Testis (tissue), 2 donors: ENCODE measurements at regions not wholly inside any gene's neighbourhood (a gene's known extent, or its start where the extent isn't known, plus 50 kb on each side); places are given as distances from the start of the nearest gene placed in this dataset.

Experiments
- DNase-seq: peaks from one replicate; pipeline ENCODE4 v3.0.0-alpha.2; 2019
- H3K27ac ChIP-seq, 2 donors: fragments of 200-600 bp; sonication (generic); one replicate each; pipeline ENCODE4 v1.5.1; 2019
- H3K27me3 ChIP-seq: fragments of 200-600 bp; sonication (generic); one replicate; pipeline ENCODE4 v1.5.1; 2019
- H3K36me3 ChIP-seq: fragments of 200-600 bp; sonication (generic); one replicate; pipeline ENCODE4 v1.5.1; 2017; ENCODE audit warnings: low read depth; ENCODE audit errors: missing control alignments
- H3K4me1 ChIP-seq: fragments of 200-600 bp; sonication (generic); one replicate; pipeline ENCODE4 v1.5.1; 2019
- H3K4me3 ChIP-seq, 2 donors: fragments of 200-600 bp; sonication (generic); one replicate each; pipeline ENCODE4 v1.5.1; 2017 to 2019
- H3K9me3 ChIP-seq: fragments of 200-600 bp; sonication (generic); one replicate; pipeline ENCODE4 v1.5.1; 2017
- POLR2A ChIP-seq: fragments of 450-650 bp; IDR thresholded peaks from one replicate; pipeline ENCODE4 v1.6.1; 2017; ENCODE audit warnings: antibody characterized with exemption, mild to moderate bottlenecking, moderate library complexity
- WGBS, 2 donors: methylation state at CpG; one replicate each; pipeline ENCODE4 v1.1.5; 2018; 5-methylcytosine and 5-hydroxymethylcytosine counted together
- intact Hi-C: fragments of 100-400 bp; cut with DNase I; formaldehyde crosslinking; loops from one replicate; pipeline ENCODE4 v1.15.1; 2023; ENCODE audit warnings: low total_unique reads
- TF ChIP-seq, protein P1 (sequence below), 3 experiments: fragments of 450-650 bp in 2 of 3; fragments of 200-600 bp in 1 of 3; sonication (generic) in 1 of 3; IDR thresholded peaks; one replicate each; pipeline ENCODE4 v1.5.1; 2016 to 2019; ENCODE audit warnings: antibody characterized with exemption in 3 of 3, mild to moderate bottlenecking in 2 of 3, moderate library complexity in 1 of 3

DNA sequence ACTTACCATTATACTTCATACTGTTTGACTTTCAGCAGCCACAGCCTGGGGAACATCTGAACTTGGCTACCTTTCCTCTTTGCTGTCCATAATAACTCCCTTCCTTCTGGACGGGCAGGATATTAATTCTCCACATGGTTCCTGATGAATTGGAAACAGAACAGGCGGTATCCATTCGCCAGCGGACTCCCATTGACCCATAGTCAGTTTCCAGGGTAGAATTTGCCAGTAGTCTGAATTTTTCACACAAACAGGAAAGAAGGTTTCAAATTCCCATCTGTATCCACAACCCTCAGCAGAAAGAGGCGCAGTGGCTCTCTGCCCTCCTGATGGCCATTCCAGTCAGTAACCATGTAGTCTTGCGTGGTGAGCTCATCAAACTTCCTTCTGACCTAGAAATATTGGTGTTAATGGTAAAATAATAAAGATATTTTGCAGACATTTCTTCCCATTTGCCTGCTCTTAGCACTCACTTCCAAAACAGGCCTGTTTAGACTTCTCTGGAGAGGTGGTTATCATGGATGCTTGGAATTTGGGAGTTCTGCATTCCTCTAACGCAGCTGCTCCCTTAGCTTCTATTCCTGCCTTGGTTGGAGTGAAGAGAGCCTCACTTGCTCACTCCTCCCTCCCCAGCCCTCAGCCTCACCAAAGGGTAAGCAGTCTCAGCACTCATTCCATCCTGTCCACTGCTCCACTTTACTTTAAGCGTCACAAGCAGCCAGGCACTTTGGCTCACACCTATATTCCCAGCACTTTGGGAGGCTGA is 75.0 kb upstream of the OXGR1 start:
- TF ChIP-seq, protein P1, sequence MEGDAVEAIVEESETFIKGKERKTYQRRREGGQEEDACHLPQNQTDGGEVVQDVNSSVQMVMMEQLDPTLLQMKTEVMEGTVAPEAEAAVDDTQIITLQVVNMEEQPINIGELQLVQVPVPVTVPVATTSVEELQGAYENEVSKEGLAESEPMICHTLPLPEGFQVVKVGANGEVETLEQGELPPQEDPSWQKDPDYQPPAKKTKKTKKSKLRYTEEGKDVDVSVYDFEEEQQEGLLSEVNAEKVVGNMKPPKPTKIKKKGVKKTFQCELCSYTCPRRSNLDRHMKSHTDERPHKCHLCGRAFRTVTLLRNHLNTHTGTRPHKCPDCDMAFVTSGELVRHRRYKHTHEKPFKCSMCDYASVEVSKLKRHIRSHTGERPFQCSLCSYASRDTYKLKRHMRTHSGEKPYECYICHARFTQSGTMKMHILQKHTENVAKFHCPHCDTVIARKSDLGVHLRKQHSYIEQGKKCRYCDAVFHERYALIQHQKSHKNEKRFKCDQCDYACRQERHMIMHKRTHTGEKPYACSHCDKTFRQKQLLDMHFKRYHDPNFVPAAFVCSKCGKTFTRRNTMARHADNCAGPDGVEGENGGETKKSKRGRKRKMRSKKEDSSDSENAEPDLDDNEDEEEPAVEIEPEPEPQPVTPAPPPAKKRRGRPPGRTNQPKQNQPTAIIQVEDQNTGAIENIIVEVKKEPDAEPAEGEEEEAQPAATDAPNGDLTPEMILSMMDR (IDR thresholded peaks at IDR 0.05), result no peak
- Histone ChIP-seq H3K36me3 (no peaks in the 10 kb centered on the region), H3K4me1 (no peaks in the 10 kb centered on the region), H3K27ac (no peak overlapping the region), H3K4me3 (no peak overlapping the region), H3K27me3 (no peaks in the 10 kb centered on the region), H3K9me3 (no peaks in the 10 kb centered on the region)
- intact Hi-C loops, result no loop called here
- no peak for DNase-seq
- 50 to 76% methylated on average over 8 of the region's 8 CpGs for WGBS, 2 donors

DNA sequence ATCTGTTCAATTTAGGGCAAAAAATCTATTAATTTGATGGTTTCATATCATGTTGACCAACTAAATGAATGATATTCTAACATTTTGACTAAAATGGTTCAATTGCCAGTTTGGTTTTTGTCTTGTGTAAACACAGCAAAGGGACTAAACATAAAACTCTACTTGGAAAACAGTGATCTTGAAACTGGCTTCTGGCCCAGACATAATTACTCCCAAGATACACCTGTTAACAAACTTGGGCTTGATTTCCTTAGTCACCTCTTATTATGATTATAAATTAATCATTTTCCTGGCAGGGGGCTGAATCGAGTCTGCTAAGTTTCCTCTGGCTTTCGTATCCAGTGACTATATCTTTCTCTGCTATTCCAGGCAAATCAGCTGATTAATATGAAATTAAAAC is 78.0 kb upstream of the OXGR1 start:
- no peak for DNase-seq
- 75 to 79% methylated on average over 2 of the region's 2 CpGs for WGBS, 2 donors
- TF ChIP-seq, protein P1 (IDR thresholded peaks at IDR 0.05), result no peak
- TF ChIP-seq POLR2A, result no peak
- intact Hi-C loops, result no loop called here
- H3K9me3 ChIP-seq, result no peaks in the 10 kb centered on the region
- H3K4me1 ChIP-seq, result no peaks in the 10 kb centered on the region
- H3K27me3 ChIP-seq, result no peaks in the 10 kb centered on the region
- no peak overlapping the region for H3K27ac ChIP-seq
- no peaks in the 10 kb centered on the region for H3K36me3 ChIP-seq
- no peak overlapping the region for H3K4me3 ChIP-seq

DNA sequence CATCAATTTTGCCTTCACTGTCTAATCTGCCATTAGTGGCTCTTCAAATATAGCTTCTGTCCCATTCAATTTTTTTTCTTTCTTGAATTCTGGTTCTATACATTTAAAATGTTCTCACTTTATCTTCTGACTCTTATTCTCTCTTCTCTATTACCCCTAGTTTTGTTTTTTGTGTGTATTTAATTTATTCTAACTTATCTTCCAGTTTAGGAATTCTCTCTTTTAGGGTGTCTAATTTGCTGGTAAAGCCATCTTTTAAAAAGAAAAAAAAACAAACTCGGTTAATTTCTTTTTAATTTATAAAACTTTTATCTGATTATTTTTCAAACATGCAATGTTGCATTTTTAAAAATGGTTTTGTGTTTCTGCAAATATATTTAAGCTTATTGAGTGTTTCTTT is 80.3 kb upstream of the OXGR1 start:
- Histone ChIP-seq H3K9me3 (no peaks in the 10 kb centered on the region), H3K4me3 (no peak overlapping the region), H3K27me3 (no peaks in the 10 kb centered on the region), H3K4me1 (no peaks in the 10 kb centered on the region), H3K36me3 (no peaks in the 10 kb centered on the region), H3K27ac (no peak overlapping the region)
- 67 to 70% methylated on average over 1 of the region's 1 CpG for WGBS, 2 donors
- no peak for DNase-seq
- intact Hi-C loops, result no loop called here
- no peak for TF ChIP-seq POLR2A
- TF ChIP-seq, protein P1 (IDR thresholded peaks at IDR 0.05), result no peak

DNA sequence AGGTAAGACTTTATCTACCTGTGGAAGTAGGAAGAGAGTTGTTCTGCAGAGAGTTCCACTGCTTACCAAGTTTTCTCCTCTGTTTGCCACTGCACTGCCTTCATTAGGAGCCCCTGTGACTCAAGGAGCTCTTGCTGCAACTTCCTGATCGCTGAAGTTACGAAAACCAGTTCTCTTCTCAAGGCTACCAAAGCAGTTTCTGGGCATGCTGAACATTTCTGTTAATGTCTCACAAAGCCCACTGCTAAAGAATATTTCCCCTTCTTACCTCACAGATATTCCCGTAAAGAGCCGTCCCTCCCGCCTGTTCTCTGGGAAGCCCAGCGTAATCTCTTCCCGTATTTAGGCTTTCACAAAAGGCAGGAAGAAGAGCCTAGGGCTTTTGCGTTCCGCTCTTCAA is 82.6 kb upstream of the OXGR1 start:
- H3K4me1 ChIP-seq, result no peaks in the 10 kb centered on the region
- H3K4me3 ChIP-seq, result no peak overlapping the region
- no peak for TF ChIP-seq POLR2A
- TF ChIP-seq, protein P1 (IDR thresholded peaks at IDR 0.05), result no peak
- 48 to 72% methylated on average over 9 of the region's 9 CpGs for WGBS, 2 donors
- H3K9me3 ChIP-seq, result no peaks in the 10 kb centered on the region
- DNase-seq, result no peak
- no peaks in the 10 kb centered on the region for H3K36me3 ChIP-seq
- H3K27ac ChIP-seq, result no peak overlapping the region
- intact Hi-C loops, result no loop called here
- H3K27me3 ChIP-seq, result no peaks in the 10 kb centered on the region

DNA sequence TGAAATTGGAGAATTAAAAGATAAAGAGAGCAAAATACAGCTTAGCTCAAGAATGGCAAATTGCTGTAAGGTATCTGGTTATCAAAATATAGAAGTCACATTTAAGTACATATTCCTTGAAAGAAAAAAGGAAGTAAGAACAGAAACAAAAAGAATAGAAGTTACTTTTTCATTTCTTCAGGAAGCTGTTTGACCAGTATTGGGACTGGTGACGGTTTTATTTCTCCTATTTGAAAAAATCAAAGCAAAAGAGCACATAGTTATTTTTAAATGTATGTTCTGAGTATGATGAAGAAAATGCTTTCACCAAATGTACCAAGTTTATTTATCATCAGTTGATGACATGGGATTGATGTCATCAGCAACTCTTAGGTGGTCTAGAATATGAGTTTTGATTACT is 83.1 kb upstream of the OXGR1 start:
- Histone ChIP-seq H3K27me3 (no peaks in the 10 kb centered on the region), H3K9me3 (no peaks in the 10 kb centered on the region), H3K27ac (no peak overlapping the region), H3K36me3 (no peaks in the 10 kb centered on the region), H3K4me1 (no peaks in the 10 kb centered on the region), H3K4me3 (no peak overlapping the region)
- intact Hi-C loops, result no loop called here
- TF ChIP-seq, protein P1 (IDR thresholded peaks at IDR 0.05), result no peak
- no peak for TF ChIP-seq POLR2A
- 41 to 72% methylated on average over 1 of the region's 1 CpG for WGBS, 2 donors
- DNase-seq, result no peak
